K562 (cell line): ENCODE measurements at regions not wholly inside any gene's neighbourhood (a gene's known extent, or its start where the extent isn't known, plus 50 kb on each side); places are given as distances from the start of the nearest gene placed in this dataset.

ENCODE experiments used
- ATAC-seq: fragments of 200-7000 bp; cut with Tn5 transposase; 3 replicates; pipeline ENCODE4 v1.9.1; 2020; ENCODE audit warnings: moderate library complexity
- BruUV-seq: library from RNA; stranded (reverse); fragments of 400-500 nt; replicated peaks from 2 replicates; lab custom pipeline; 2021; lab: Mats Ljungman, UMichigan
- CTCF ChIA-PET: fragments of 300-600 bp; formaldehyde crosslinking; extraction: SDS; loops from one replicate; lab custom pipeline; 2021; ENCODE audit warnings: low intra/inter-chr PET ratio; lab: Yijun Ruan, JAX
- POLR2A ChIA-PET: fragments of 300-600, 350-650 bp; sonication (Branson Sonifier 250); formaldehyde crosslinking; extraction: SDS; loops from one replicate; lab custom pipeline; 2021; ENCODE audit warnings: antibody characterized with exemption, inconsistent platforms; lab: Yijun Ruan, JAX
- DNase-seq, 4 experiments: peaks; one replicate each; pipeline versions ENCODE4 v3.0.0 to v3.0.0-alpha.2; 2011 to 2018; ENCODE audit warnings: low spot score in 3 of 4, mixed read lengths in 3 of 4; ENCODE audit errors: extremely low read depth in 1 of 4
- FAIRE-seq: peaks from 2 replicates; lab custom pipeline; 2011; peaks lifted over from hg19 to GRCh38; lab: Jason Lieb, UNC
- H2AFZ ChIP-seq: 2 replicates; pipeline ENCODE4 v1.6.0; 2011; ENCODE audit warnings: low read depth, low read length, control low read depth, inconsistent platforms
- H3K27ac ChIP-seq: fragments of 200-600 bp; 3 replicates; pipeline ENCODE4 v1.8.0; 2011; ENCODE audit warnings: low read depth, mild to moderate bottlenecking, control low read depth, inconsistent platforms, low read length, moderate library complexity, mixed read lengths; ENCODE audit errors: extremely low read depth
- H3K27me3 ChIP-seq, 2 experiments: fragments of 300-600 bp in 1 of 2; 2 replicates in 1 of 2; 3 replicates in 1 of 2; pipeline versions ENCODE4 v1.6.0 to v1.8.0; 2011; ENCODE audit warnings: inconsistent platforms in 2 of 2, low read length in 2 of 2, mild to moderate bottlenecking in 1 of 2, mixed read lengths in 1 of 2, moderate library complexity in 1 of 2; ENCODE audit not compliant: control insufficient read depth in 2 of 2, insufficient read depth in 2 of 2
- H3K36me3 ChIP-seq: fragments of 300-600 bp; 3 replicates; pipeline ENCODE4 v1.8.0; 2011; ENCODE audit warnings: mild to moderate bottlenecking, low read length, inconsistent platforms; ENCODE audit not compliant: control insufficient read depth, insufficient read depth
- H3K4me1 ChIP-seq, 2 experiments: fragments of 200-600 bp in 1 of 2; replicated peaks in 1 of 2; 2 replicates in 1 of 2; 3 replicates in 1 of 2; pipeline versions ENCODE4 v1.5.1 to v1.8.0; 2011; ENCODE audit warnings: inconsistent platforms in 2 of 2, low read length in 2 of 2, mild to moderate bottlenecking in 1 of 2, mixed read lengths in 1 of 2, moderate library complexity in 1 of 2; ENCODE audit not compliant: control insufficient read depth in 2 of 2, insufficient read depth in 2 of 2
- H3K4me2 ChIP-seq: 2 replicates; pipeline ENCODE4 v1.6.1; 2011; ENCODE audit warnings: low read length, control low read depth, inconsistent platforms, mixed read lengths; ENCODE audit not compliant: insufficient read depth
- H3K4me3 ChIP-seq: fragments of 200-600 bp; sonication (generic), shearing (Covaris generic); 2 replicates; pipeline ENCODE4 v1.5.1; 2016; ENCODE audit warnings: control low read depth, inconsistent platforms
- H3K79me2 ChIP-seq: fragments of 200-600 bp; 3 replicates; pipeline ENCODE4 v1.8.0; 2011; ENCODE audit warnings: low read length, inconsistent platforms; ENCODE audit not compliant: control insufficient read depth, insufficient read depth
- H3K9ac ChIP-seq, 2 experiments: 2 replicates each; pipeline versions ENCODE4 v1.6.0 to v1.6.1; 2011; ENCODE audit warnings: low read depth in 2 of 2, low read length in 2 of 2, control low read depth in 1 of 2, inconsistent platforms in 1 of 2, mild to moderate bottlenecking in 1 of 2, mixed read lengths in 1 of 2; ENCODE audit not compliant: insufficient read depth in 1 of 2
- H3K9me1 ChIP-seq: one replicate; pipeline ENCODE4 v1.6.0; 2011; ENCODE audit warnings: inconsistent platforms, mild to moderate bottlenecking, low read length, moderate library complexity; ENCODE audit not compliant: control insufficient read depth, insufficient read depth
- H3K9me3 ChIP-seq: replicated peaks from 2 replicates; pipeline ENCODE4 v1.5.1; 2011; ENCODE audit warnings: low read depth, low read length, inconsistent platforms; ENCODE audit not compliant: control insufficient read depth, insufficient read depth
- H4K20me1 ChIP-seq: replicated peaks from 2 replicates; pipeline ENCODE4 v1.6.1; 2011; ENCODE audit warnings: low read length, inconsistent platforms, mixed read lengths; ENCODE audit not compliant: control insufficient read depth, insufficient read depth
- XRCC4 ChIP-seq: IDR thresholded peaks from one replicate; pipeline ENCODE4 v1.6.1; 2011; ENCODE audit not compliant: insufficient read depth, insufficient read length; ENCODE audit errors: extremely low read depth
- ZNF57 ChIP-seq: fragments of 450-650 bp; formaldehyde crosslinking; IDR thresholded peaks from 2 replicates; pipeline ENCODE4 v1.4.0; 2020; ENCODE audit warnings: mild to moderate bottlenecking, moderate library complexity
- WGBS: fragments of 100-300 bp; shearing (Covaris generic); methylation state at CpG from one replicate; pipeline ENCODE4 v1.1.6; 2016; ENCODE audit warnings: low coverage, mixed read lengths; ENCODE audit not compliant: insufficient coverage; ENCODE audit errors: missing lambda C conversion rate; 5-methylcytosine and 5-hydroxymethylcytosine counted together
- in situ Hi-C: fragments of 300-500 bp; cut with MboI; formaldehyde crosslinking; loops from 4 replicates; pipeline ENCODE4 v1.15.0; 2018; ENCODE audit warnings: inconsistent platforms, mixed read lengths
- intact Hi-C: fragments of 100-400 bp; cut with micrococcal nuclease; formaldehyde crosslinking; loops from 2 replicates; pipeline ENCODE4 v1.14.2; 2022
- TF ChIP-seq, protein P1 (sequence below): fragments of 450-650 bp; formaldehyde crosslinking; IDR thresholded peaks from 2 replicates; pipeline ENCODE4 v1.4.0; 2020; ENCODE audit warnings: mild to moderate bottlenecking, mixed read lengths

DNA sequence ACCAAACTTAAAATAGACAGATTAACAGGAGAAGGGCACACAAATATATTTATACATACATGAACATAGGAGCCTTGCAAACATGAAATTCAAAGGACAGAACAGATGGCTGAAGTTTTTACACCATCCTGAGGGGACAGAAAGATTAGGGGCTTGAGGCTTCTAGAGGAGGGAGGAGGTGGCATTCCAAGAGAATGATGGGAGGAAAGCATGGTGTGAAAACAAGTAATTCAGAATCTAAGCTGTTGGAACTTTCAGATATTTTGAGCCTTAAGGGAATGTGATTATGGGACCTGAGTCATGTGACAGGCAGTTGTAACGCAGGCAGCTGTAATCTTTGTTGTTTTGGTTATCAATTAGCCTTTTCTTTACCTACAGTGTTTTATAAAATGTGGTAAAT lies 225.2 kb upstream of the SPOPL start:
- FAIRE-seq (no peak), DNase-seq (no peak), ATAC-seq (no peak)
- ChIA-PET CTCF (no interaction called here), POLR2A (no interaction called here)
- Histone ChIP-seq H3K27ac (no peak overlapping the region), H3K4me3 (no peak overlapping the region), H2AFZ (no peak overlapping the region), H3K9me1 (no peaks in the 10 kb centered on the region), H3K9me3 (no peaks in the 10 kb centered on the region), H3K9ac (no peak overlapping the region), H3K27me3 (no peaks in the 10 kb centered on the region), H3K4me2 (no peak overlapping the region), H4K20me1 (no peaks in the 10 kb centered on the region), H3K4me1 (no peaks in the 10 kb centered on the region), H3K79me2 (no peaks in the 10 kb centered on the region), H3K36me3 (no peaks in the 10 kb centered on the region)
- WGBS = 0% methylated on average over 1 of the region's 1 CpG
- no TSS peak for BruUV-seq
- TF ChIP-seq, protein P1, sequence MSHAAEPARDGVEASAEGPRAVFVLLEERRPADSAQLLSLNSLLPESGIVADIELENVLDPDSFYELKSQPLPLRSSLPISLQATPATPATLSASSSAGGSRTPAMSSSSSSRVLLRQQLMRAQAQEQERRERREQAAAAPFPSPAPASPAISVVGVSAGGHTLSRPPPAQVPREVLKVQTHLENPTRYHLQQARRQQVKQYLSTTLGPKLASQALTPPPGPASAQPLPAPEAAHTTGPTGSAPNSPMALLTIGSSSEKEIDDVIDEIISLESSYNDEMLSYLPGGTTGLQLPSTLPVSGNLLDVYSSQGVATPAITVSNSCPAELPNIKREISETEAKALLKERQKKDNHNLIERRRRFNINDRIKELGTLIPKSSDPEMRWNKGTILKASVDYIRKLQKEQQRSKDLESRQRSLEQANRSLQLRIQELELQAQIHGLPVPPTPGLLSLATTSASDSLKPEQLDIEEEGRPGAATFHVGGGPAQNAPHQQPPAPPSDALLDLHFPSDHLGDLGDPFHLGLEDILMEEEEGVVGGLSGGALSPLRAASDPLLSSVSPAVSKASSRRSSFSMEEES (CRISPR knock-in tag) = 0 out of 2 replicates have a peak, but pooled peaks have one; percentile 9
- TF ChIP-seq XRCC4 = no peak
- intact Hi-C loops (no loop called here), in situ Hi-C loops (no loop called here)

DNA sequence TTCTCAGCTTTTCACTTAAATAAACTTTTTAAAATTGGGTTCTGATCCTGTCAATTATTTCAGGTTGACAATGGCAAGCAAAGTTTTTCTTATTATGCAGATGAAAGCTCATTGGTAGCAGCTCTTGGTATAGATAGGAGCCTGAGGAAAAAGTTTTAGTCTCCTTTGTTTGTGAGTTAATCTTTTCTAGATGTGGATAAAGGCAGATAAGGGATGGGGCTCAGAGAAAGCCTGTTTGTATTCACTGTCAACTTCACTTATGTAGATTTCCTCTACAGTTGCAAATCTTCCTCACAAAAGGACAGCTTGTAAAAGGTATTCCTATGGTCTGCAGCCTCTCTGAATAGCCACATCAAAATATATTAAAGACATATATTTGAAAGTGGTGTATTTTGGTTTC lies 224.5 kb upstream of the SPOPL start:
- Histone ChIP-seq H3K27me3 (no peaks in the 10 kb centered on the region), H3K9me1 (no peaks in the 10 kb centered on the region), H2AFZ (no peak overlapping the region), H3K4me1 (no peaks in the 10 kb centered on the region), H3K36me3 (no peaks in the 10 kb centered on the region), H3K4me3 (no peak overlapping the region), H4K20me1 (no peaks in the 10 kb centered on the region), H3K27ac (no peak overlapping the region), H3K79me2 (no peaks in the 10 kb centered on the region), H3K9me3 (no peaks in the 10 kb centered on the region), H3K9ac (no peak overlapping the region), H3K4me2 (no peak overlapping the region)
- in situ Hi-C loops = no loop called here
- DNase-seq (no peak), FAIRE-seq (no peak), ATAC-seq (no peak)
- no TSS peak for BruUV-seq
- TF ChIP-seq ZNF57 (CRISPR knock-in tag) = no peak
- ChIA-PET POLR2A (no interaction called here), CTCF (no interaction called here)
- intact Hi-C loops = no loop called here
